Mesendoderm (in vitro differentiated cells): ENCODE measurements at regions not wholly inside any gene's neighbourhood (a gene's known extent, or its start where the extent isn't known, plus 50 kb on each side); places are given as distances from the start of the nearest gene placed in this dataset.
A peak's percentile ranks its signal among the peaks of the same experiment; 100 is the strongest.
"Not testable (repeated sequence)": the region's sequence is repeated elsewhere in the genome, so short reads cannot be mapped to it uniquely, and the experiment has no call there.

Source experiments
- DNase-seq: peaks from one replicate; pipeline ENCODE4 v3.0.0; 2013
- H2AK5ac ChIP-seq: 2 replicates; pipeline ENCODE4 v1.6.1; 2013; ENCODE audit warnings: low read length, inconsistent platforms
- H2BK120ac ChIP-seq: 2 replicates; pipeline ENCODE4 v1.6.1; 2013; ENCODE audit warnings: low read depth, mild to moderate bottlenecking, low read length, moderate library complexity, mixed read lengths
- H2BK15ac ChIP-seq: replicated peaks from 2 replicates; pipeline ENCODE4 v1.6.1; 2013; ENCODE audit warnings: low read depth, mild to moderate bottlenecking, moderate library complexity
- H2BK5ac ChIP-seq: 2 replicates; pipeline ENCODE4 v1.6.1; 2013; ENCODE audit warnings: low read length, inconsistent platforms
- H3K18ac ChIP-seq: 2 replicates; pipeline ENCODE4 v1.6.1; 2013; ENCODE audit warnings: mild to moderate bottlenecking, low read length, mixed read lengths
- H3K23ac ChIP-seq: one replicate; pipeline ENCODE4 v1.6.1; 2013; ENCODE audit warnings: low read length
- H3K27ac ChIP-seq: 2 replicates; pipeline ENCODE4 v1.5.1; 2013; ENCODE audit warnings: low read depth, mild to moderate bottlenecking, inconsistent platforms, low read length, moderate library complexity
- H3K27me3 ChIP-seq: 2 replicates; pipeline ENCODE4 v1.6.1; 2013; ENCODE audit warnings: low read length, control low read depth, mild to moderate bottlenecking, inconsistent platforms; ENCODE audit not compliant: insufficient read depth, poor library complexity
- H3K36me3 ChIP-seq: 2 replicates; pipeline ENCODE4 v1.6.1; 2013; ENCODE audit warnings: low read length, inconsistent platforms; ENCODE audit not compliant: control insufficient read depth, insufficient read depth
- H3K4ac ChIP-seq: one replicate; pipeline ENCODE4 v1.6.1; 2013; ENCODE audit warnings: low read depth, mild to moderate bottlenecking, low read length, moderate library complexity
- H3K4me1 ChIP-seq: 2 replicates; pipeline ENCODE4 v1.6.1; 2013; ENCODE audit warnings: low read depth, low read length, inconsistent platforms; ENCODE audit not compliant: control insufficient read depth
- H3K4me2 ChIP-seq: 2 replicates; pipeline ENCODE4 v1.6.1; 2013; ENCODE audit warnings: low read length
- H3K4me3 ChIP-seq: 2 replicates; pipeline ENCODE4 v1.5.1; 2013; ENCODE audit warnings: mild to moderate bottlenecking, low read length
- H3K56ac ChIP-seq: one replicate; pipeline ENCODE4 v1.6.1; 2013; ENCODE audit warnings: low read length
- H3K79me1 ChIP-seq: 2 replicates; pipeline ENCODE4 v1.6.1; 2013; ENCODE audit warnings: low read length, inconsistent platforms
- H3K79me2 ChIP-seq: 2 replicates; pipeline ENCODE4 v1.6.1; 2013; ENCODE audit warnings: mild to moderate bottlenecking, low read length; ENCODE audit not compliant: control insufficient read depth, insufficient read depth
- H3K9ac ChIP-seq: 2 replicates; pipeline ENCODE4 v1.6.1; 2013; ENCODE audit warnings: low read length, inconsistent platforms
- H4K5ac ChIP-seq: one replicate; pipeline ENCODE4 v1.6.1; 2013; ENCODE audit warnings: low read length
- H4K8ac ChIP-seq: one replicate; pipeline ENCODE4 v1.6.1; 2013; ENCODE audit warnings: low read depth, mild to moderate bottlenecking, control low read depth, low read length, moderate library complexity
- WGBS: extraction: QIAGEN DNeasy Blood & Tissue Kit; methylation state at CpG from one replicate; pipeline ENCODE4 v1.1.7; 2013; ENCODE audit warnings: low lambda C conversion rate, missing lambda C conversion rate; ENCODE audit not compliant: insufficient coverage; ENCODE audit errors: extremely low coverage; 5-methylcytosine and 5-hydroxymethylcytosine counted together

GRCh38 chr9:92228628-92229027, 64.9 kb downstream of the IARS1 start:
- peaks cover 2% of the 10 kb centered on the region for H3K79me2 ChIP-seq
- no peak overlapping the region for H2BK15ac ChIP-seq
- H4K5ac ChIP-seq: no peak overlapping the region
- no peak overlapping the region for H3K4ac ChIP-seq
- H3K27me3 ChIP-seq: no peaks in the 10 kb centered on the region
- H3K36me3 ChIP-seq: peaks cover 11% of the 10 kb centered on the region
- H3K4me2 ChIP-seq: no peak overlapping the region
- no peak for DNase-seq
- H4K8ac ChIP-seq: no peak overlapping the region
- H3K18ac ChIP-seq: no peak overlapping the region
- H3K9ac ChIP-seq: no peak overlapping the region
- no peak overlapping the region for H2AK5ac ChIP-seq
- no peaks in the 10 kb centered on the region for H3K4me1 ChIP-seq
- no peak overlapping the region for H3K23ac ChIP-seq
- no peak overlapping the region for H3K27ac ChIP-seq
- H2BK120ac ChIP-seq: no peak overlapping the region
- no CpG with 5 or more reads among the region's 2 CpGs for whole genome bisulfite sequencing
- H3K79me1 ChIP-seq: no peaks in the 10 kb centered on the region
- H3K4me3 ChIP-seq: no peak overlapping the region
- no peak overlapping the region for H3K56ac ChIP-seq
- H2BK5ac ChIP-seq: no peak overlapping the region

- Histone ChIP-seq H3K56ac (no peak overlapping the region), H3K79me2 (peaks cover 2% of the 10 kb centered on the region), H3K79me1 (no peaks in the 10 kb centered on the region), H3K4me1 (no peaks in the 10 kb centered on the region), H3K27me3 (no peaks in the 10 kb centered on the region), H2BK5ac (no peak overlapping the region), H2BK15ac (no peak overlapping the region), H3K9ac (no peak overlapping the region), H4K5ac (no peak overlapping the region), H3K4me3 (no peak overlapping the region), H3K27ac (no peak overlapping the region), H2AK5ac (no peak overlapping the region), H3K36me3 (peaks cover 19% of the 10 kb centered on the region), H3K18ac (no peak overlapping the region), H3K23ac (no peak overlapping the region), H3K4ac (no peak overlapping the region), H3K4me2 (no peak overlapping the region), H4K8ac (no peak overlapping the region), H2BK120ac (no peak overlapping the region)
- WGBS: no CpG with 5 or more reads among the region's 4 CpGs
- no peak for DNase-seq
Observed at GRCh38 chr9:92224177-92224576, 69.3 kb downstream of the IARS1 start.

- Histone ChIP-seq H3K9ac (no peak overlapping the region), H3K4me3 (no peak overlapping the region), H2BK120ac (no peak overlapping the region), H3K4me2 (no peak overlapping the region), H4K8ac (no peak overlapping the region), H3K4ac (no peak overlapping the region), H2AK5ac (no peak overlapping the region), H3K18ac (no peak overlapping the region), H3K27me3 (no peaks in the 10 kb centered on the region), H3K56ac (no peak overlapping the region), H4K5ac (no peak overlapping the region), H2BK5ac (no peak overlapping the region), H3K4me1 (no peaks in the 10 kb centered on the region), H3K79me2 (peaks cover 2% of the 10 kb centered on the region), H3K79me1 (no peaks in the 10 kb centered on the region), H3K27ac (no peak overlapping the region), H3K36me3 (peaks cover 18% of the 10 kb centered on the region), H3K23ac (no peak overlapping the region), H2BK15ac (no peak overlapping the region)
- WGBS: no CpG with 5 or more reads among the region's 2 CpGs
- DNase-seq: no peak
Observed at GRCh38 chr9:92223758-92224157, 69.7 kb downstream of the IARS1 start.

GRCh38 chr9:92208693-92209524, 84.6 kb downstream of the IARS1 start:
- Histone ChIP-seq H4K5ac (no peak overlapping the region), H3K9ac (no peak overlapping the region), H3K4me2 (no peak overlapping the region), H2AK5ac (no peak overlapping the region), H3K56ac (no peak overlapping the region), H3K36me3 (peaks cover 14% of the 10 kb centered on the region), H4K8ac (no peak overlapping the region), H2BK5ac (no peak overlapping the region), H3K27ac (no peak overlapping the region), H3K79me1 (peaks cover 3% of the 10 kb centered on the region), H3K4me1 (no peaks in the 10 kb centered on the region), H3K4me3 (no peak overlapping the region), H2BK120ac (no peak overlapping the region), H3K18ac (no peak overlapping the region), H3K23ac (no peak overlapping the region), H3K79me2 (no peaks in the 10 kb centered on the region), H3K4ac (no peak overlapping the region), H3K27me3 (no peaks in the 10 kb centered on the region), H2BK15ac (no peak overlapping the region)
- peak; percentile 55 for DNase-seq
- no CpG with 5 or more reads among the region's 7 CpGs for WGBS

GRCh38 chr9:92206488-92206887, 87.0 kb downstream of the IARS1 start:
- H3K9ac ChIP-seq: no peak overlapping the region
- no peak overlapping the region for H3K18ac ChIP-seq
- no peak overlapping the region for H2BK15ac ChIP-seq
- no peak overlapping the region for H2AK5ac ChIP-seq
- no peak overlapping the region for H2BK5ac ChIP-seq
- no peak overlapping the region for H4K8ac ChIP-seq
- H3K36me3 ChIP-seq: peaks cover 8% of the 10 kb centered on the region
- no peaks in the 10 kb centered on the region for H3K4me1 ChIP-seq
- H3K4me2 ChIP-seq: no peak overlapping the region
- DNase-seq: no peak
- H3K4me3 ChIP-seq: no peak overlapping the region
- no peaks in the 10 kb centered on the region for H3K79me1 ChIP-seq
- no peaks in the 10 kb centered on the region for H3K79me2 ChIP-seq
- no peak overlapping the region for H2BK120ac ChIP-seq
- H3K27ac ChIP-seq: no peak overlapping the region
- H3K23ac ChIP-seq: no peak overlapping the region
- no peak overlapping the region for H3K4ac ChIP-seq
- no CpG with 5 or more reads among the region's 1 CpG for WGBS
- H4K5ac ChIP-seq: no peak overlapping the region
- H3K56ac ChIP-seq: no peak overlapping the region
- no peaks in the 10 kb centered on the region for H3K27me3 ChIP-seq

GRCh38 chr9:92203887-92204286, 88.7 kb upstream of the SPTLC1 start:
- H2BK5ac ChIP-seq, H3K23ac ChIP-seq, H3K9ac ChIP-seq, H2BK120ac ChIP-seq, H3K27me3 ChIP-seq, H3K18ac ChIP-seq, H3K4me1 ChIP-seq, H4K8ac ChIP-seq, H2AK5ac ChIP-seq, H3K79me2 ChIP-seq, DNase-seq, H3K27ac ChIP-seq, H3K56ac ChIP-seq, H3K79me1 ChIP-seq, H2BK15ac ChIP-seq, H4K5ac ChIP-seq, H3K4me3 ChIP-seq, H3K36me3 ChIP-seq, H3K4ac ChIP-seq, H3K4me2 ChIP-seq: not testable (repeated sequence)
- no CpG with 5 or more reads among the region's 1 CpG for WGBS
